Activated CD4-positive, alpha-beta memory T cell treated with anti-CD3 and anti-CD28 coated beads, Interleukin-2, amount 10 ng/mL, durations not matched to agents 7 days and 5 days (primary cell): ENCODE measurements at regions not wholly inside any gene's neighbourhood (a gene's known extent, or its start where the extent isn't known, plus 50 kb on each side); places are given as distances from the start of the nearest gene placed in this dataset.

Experiments used
- CTCF ChIA-PET: fragments of 350-600 bp; sonication (Branson Sonifier 250); formaldehyde crosslinking; loops from one replicate; lab custom pipeline; 2021; ENCODE audit warnings: antibody characterized with exemption, inconsistent platforms; lab: Charles Lee
- POLR2A ChIA-PET: fragments of 350-600 bp; sonication (Branson Sonifier 250); formaldehyde crosslinking; loops from one replicate; lab custom pipeline; 2021; ENCODE audit warnings: antibody characterized with exemption; lab: Charles Lee
- DNase-seq: peaks from one replicate; pipeline ENCODE4 v3.0.0-alpha.2; 2020
- H3K27ac Mint-ChIP-seq: one replicate; pipeline ENCODE4 v1.8.0; 2021; ENCODE audit warnings: mild to moderate bottlenecking, mixed read lengths
- H3K27me3 Mint-ChIP-seq: one replicate; pipeline ENCODE4 v1.8.0; 2021; ENCODE audit warnings: mixed read lengths
- H3K36me3 Mint-ChIP-seq: one replicate; pipeline ENCODE4 v1.8.0; 2021; ENCODE audit warnings: low read depth, mixed read lengths
- H3K4me1 Mint-ChIP-seq: one replicate; pipeline ENCODE4 v1.8.0; 2021; ENCODE audit warnings: mixed read lengths
- H3K4me3 Mint-ChIP-seq: one replicate; pipeline ENCODE4 v1.8.0; 2021; ENCODE audit warnings: mild to moderate bottlenecking, mixed read lengths
- H3K9me3 Mint-ChIP-seq: one replicate; pipeline ENCODE4 v1.8.0; 2021; ENCODE audit warnings: mixed read lengths

DNA sequence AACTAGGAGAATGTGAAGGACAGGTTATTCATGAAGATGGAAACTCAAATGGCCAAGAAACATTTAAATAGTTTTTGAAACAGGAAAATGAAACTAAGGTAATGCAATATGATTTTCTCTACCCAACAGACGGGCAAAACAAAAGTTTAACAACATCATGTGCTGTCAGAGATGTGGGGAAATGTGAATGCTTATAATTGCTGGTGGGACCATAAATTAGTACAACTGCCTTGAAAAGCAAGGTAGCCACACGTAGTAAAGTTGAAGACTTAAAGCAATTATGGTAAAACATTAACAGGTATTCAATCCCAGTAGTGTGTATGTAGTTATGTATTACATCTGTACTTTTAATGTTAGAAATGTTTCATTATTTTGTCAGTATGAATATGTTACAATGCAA lies 57.0 kb upstream of the C3orf80 start:
- ChIA-PET POLR2A (no interaction called here), CTCF (no interaction called here)
- H3K27ac Mint-ChIP-seq, result no peak overlapping the region
- H3K4me3 Mint-ChIP-seq, result no peak overlapping the region
- no peak for DNase-seq
- H3K27me3 Mint-ChIP-seq, result peaks cover 19% of the 10 kb centered on the region
- no peaks in the 10 kb centered on the region for H3K36me3 Mint-ChIP-seq
- no peaks in the 10 kb centered on the region for H3K9me3 Mint-ChIP-seq
- H3K4me1 Mint-ChIP-seq, result peaks cover 20% of the 10 kb centered on the region

DNA sequence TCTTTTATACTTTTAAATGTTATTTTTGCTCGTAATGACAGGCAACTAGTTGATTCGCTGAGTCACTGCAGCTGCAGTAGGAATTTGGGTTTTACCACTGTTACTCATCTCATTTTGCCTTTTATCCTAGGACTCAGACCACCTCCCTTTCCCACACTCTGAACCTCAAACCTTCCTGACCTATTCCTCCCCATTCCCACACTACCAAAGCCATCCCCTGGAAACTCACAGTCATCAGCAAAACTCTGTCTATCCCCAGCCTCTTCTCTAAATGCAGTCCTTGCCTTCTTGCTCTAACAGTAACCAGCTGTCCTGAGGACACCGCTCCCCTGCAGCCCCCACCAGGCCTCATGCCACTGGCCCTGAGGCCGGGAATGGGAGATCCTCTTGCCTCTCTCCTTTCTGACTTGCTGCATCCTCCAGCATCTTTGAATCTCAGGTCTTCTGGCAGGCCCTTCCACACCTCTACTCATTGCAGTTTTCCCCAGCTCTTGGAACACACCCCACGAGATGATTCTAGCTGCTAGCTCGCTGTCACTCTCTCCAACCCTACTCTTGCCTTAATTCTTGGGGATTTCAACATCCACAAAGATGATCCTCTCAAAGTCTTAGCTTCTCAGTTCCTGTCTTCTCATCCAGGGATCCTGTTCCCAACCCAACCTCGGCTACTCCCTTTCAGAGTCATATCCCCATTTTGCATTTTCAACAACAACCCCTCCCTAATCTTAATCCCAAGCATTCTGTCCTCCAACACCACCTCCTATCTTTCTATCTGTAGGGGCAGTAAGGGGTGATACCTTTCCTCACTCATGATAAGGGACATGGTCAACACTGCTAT lies 55.9 kb upstream of the C3orf80 start:
- Mint-ChIP-seq H3K4me3 (no peak overlapping the region), H3K27ac (no peak overlapping the region), H3K36me3 (no peaks in the 10 kb centered on the region), H3K27me3 (peaks cover 15% of the 10 kb centered on the region), H3K4me1 (peaks cover 20% of the 10 kb centered on the region), H3K9me3 (no peaks in the 10 kb centered on the region)
- CTCF ChIA-PET, result no interaction called here
- POLR2A ChIA-PET, result no interaction called here
- no peak for DNase-seq

DNA sequence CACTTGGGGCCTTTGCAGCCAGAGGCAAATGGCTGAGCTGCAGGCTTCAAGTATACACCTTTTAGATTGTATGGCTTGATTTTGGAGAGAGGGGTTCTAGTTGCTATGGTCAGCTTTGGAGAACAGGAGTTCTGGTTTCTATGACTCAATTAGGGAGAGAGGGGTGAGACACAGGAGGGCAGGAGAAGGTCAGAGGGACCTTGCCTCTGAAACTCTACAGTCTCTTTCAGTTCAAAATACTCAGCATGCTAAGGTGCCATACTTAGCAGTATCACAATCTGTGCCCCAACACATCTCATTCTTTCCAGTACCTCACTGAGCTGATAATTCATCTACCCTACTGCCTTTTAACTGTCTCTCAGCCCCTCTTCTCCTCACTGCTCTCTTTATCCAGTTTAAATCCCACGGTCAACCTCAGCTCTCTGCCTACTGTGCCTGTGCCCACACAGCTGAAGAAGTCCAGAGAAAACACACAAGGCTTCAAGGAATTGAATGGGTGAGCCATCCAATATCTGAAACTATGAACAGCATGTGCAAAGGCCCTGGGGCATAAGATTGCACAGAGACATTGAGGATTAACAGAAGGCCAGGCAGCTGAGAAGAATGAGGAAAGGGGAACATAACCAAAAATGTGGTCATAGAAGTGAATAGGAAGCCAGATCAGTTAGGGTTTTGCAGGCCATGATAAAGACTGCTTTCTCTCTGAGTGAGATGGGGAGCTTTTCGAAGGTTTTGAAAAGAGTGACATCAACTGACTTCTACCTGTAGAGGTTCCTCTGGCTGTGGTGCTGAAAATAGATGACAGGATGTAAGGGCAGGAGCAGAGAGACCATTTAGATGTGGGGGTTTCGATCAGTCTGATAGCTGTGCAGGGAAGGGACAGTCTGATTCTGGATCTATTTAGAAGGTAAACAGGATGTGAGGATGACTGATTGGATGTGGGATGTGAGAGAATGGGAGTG lies 54.5 kb upstream of the C3orf80 start:
- Mint-ChIP-seq H3K36me3 (no peaks in the 10 kb centered on the region), H3K27me3 (peaks cover 12% of the 10 kb centered on the region), H3K4me1 (peaks cover 20% of the 10 kb centered on the region), H3K27ac (no peak overlapping the region), H3K9me3 (no peaks in the 10 kb centered on the region), H3K4me3 (no peak overlapping the region)
- ChIA-PET CTCF (interaction anchor here (0.6 kb wide), 1 partner anchor 315 kb away, joined by 3 read pairs; no protein-coding TSS in a partner anchor), POLR2A (no interaction called here)
- DNase-seq, result no peak

DNA sequence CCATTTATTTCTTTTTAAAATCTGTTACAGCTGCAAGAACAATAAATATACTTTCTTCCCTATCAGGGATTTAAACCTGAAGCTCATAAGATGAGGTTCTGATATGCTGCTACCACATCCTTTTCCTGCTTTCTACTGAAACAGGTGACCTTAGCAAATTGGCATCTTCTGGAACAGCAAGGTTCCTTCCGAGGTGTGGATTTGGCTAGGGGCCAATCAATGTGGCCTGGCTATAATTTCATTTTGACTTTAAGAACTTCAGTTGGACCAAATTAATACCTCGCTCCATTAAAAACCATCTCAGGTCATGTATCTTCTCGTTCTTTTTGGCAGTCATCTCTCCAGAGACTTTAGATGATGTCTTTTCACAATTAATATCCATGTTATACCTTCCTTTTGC lies 53.4 kb upstream of the C3orf80 start:
- H3K4me3 Mint-ChIP-seq, result no peak overlapping the region
- no peaks in the 10 kb centered on the region for H3K9me3 Mint-ChIP-seq
- peaks cover 20% of the 10 kb centered on the region for H3K4me1 Mint-ChIP-seq
- H3K27ac Mint-ChIP-seq, result no peak overlapping the region
- ChIA-PET CTCF (interaction anchor here (0.7 kb wide), 1 partner anchor 287 kb away, joined by 3 read pairs; no protein-coding TSS in a partner anchor), POLR2A (interaction anchor here (0.8 kb wide), 1 partner anchor 16 kb away, joined by 3 read pairs; no protein-coding TSS in a partner anchor)
- peaks cover 7% of the 10 kb centered on the region for H3K27me3 Mint-ChIP-seq
- no peak for DNase-seq
- no peaks in the 10 kb centered on the region for H3K36me3 Mint-ChIP-seq

DNA sequence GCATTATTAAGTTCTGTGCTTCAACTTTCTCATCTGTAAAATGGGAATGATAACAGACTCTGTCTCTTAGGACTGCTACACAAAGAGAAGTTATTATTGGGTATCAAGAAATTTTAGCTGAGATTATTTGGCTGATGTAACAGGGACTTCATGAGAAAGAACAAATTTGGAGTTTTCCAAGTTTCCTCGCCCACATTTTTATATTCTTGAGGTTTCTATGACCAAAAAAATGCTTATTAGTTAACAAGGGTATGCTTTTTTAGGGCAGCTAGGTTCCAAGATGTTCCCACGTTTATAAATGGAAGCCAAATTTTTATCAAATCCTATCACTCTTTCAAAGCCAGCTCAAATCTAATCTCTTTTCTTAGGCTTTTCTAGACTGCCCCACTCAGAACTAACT lies 50.6 kb upstream of the C3orf80 start:
- Mint-ChIP-seq H3K36me3 (no peaks in the 10 kb centered on the region), H3K4me3 (no peak overlapping the region), H3K4me1 (peaks cover 20% of the 10 kb centered on the region), H3K27ac (no peak overlapping the region), H3K27me3 (peaks cover 3% of the 10 kb centered on the region), H3K9me3 (no peaks in the 10 kb centered on the region)
- CTCF ChIA-PET, result no interaction called here
- no peak for DNase-seq
- POLR2A ChIA-PET, result no interaction called here
